ENCODE measurements at regions not wholly inside any gene's neighbourhood (a gene's known extent, or its start where the extent isn't known, plus 50 kb on each side); places are given as distances from the start of the nearest gene placed in this dataset.

- TF ChIP-seq CTCF (IDR thresholded peaks at IDR 0.05; ENCODE audit: insufficient read depth, low read depth, low read length) (no peak), EZH2 (IDR thresholded peaks at IDR 0.05; ENCODE audit: insufficient read depth, low read length) (no peak)
Measured at GRCh38 chrX:20378233-20378920, 111.7 kb upstream of the RPS6KA3 start.

All from astrocyte (in vitro differentiated cells and primary cell).